ENCODE measurements at regions not wholly inside any gene's neighbourhood (a gene's known extent, or its start where the extent isn't known, plus 50 kb on each side); places are given as distances from the start of the nearest gene placed in this dataset.

DNA sequence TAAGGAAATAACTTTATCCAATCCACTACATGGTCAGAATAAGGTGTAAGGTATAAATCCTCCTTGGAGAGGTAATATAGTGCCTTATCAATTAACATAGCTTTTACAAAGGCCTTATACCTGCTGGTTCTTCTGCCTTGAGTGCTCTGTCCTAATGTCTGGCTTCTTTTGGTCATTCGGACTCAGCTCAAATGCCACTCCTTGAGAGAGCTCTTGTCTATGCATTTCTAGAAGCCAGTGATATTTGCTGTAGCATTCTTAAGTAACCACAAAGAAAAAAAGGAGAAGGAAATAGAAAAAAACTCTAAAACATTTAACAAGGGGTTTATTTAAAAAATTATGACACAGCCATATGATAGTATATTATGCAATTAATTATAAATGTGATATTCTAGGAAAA, 444.8 kb upstream of the SLIT2 start:
- DNase-seq (ENCODE audit: low read depth) = no peak
- TF ChIP-seq, protein P1, sequence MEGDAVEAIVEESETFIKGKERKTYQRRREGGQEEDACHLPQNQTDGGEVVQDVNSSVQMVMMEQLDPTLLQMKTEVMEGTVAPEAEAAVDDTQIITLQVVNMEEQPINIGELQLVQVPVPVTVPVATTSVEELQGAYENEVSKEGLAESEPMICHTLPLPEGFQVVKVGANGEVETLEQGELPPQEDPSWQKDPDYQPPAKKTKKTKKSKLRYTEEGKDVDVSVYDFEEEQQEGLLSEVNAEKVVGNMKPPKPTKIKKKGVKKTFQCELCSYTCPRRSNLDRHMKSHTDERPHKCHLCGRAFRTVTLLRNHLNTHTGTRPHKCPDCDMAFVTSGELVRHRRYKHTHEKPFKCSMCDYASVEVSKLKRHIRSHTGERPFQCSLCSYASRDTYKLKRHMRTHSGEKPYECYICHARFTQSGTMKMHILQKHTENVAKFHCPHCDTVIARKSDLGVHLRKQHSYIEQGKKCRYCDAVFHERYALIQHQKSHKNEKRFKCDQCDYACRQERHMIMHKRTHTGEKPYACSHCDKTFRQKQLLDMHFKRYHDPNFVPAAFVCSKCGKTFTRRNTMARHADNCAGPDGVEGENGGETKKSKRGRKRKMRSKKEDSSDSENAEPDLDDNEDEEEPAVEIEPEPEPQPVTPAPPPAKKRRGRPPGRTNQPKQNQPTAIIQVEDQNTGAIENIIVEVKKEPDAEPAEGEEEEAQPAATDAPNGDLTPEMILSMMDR (IDR thresholded peaks at IDR 0.05; ENCODE audit: control insufficient read depth, insufficient read depth, low read depth, low read length, missing control alignments) = no peak

GRCh38 chr4:19803406-19803805, 448.3 kb upstream of the SLIT2 start:
- TF ChIP-seq, protein P1 (IDR thresholded peaks at IDR 0.05; ENCODE audit: control insufficient read depth, insufficient read depth, low read depth, low read length, missing control alignments) = no peak
- DNase-seq (ENCODE audit: low read depth) = no peak
- no peak overlapping the region for H3K4me3 ChIP-seq (ENCODE audit: control insufficient read depth, low read depth, low read length)

More for the DNA sequence above, 444.8 kb upstream of the SLIT2 start:
- no peak overlapping the region for H3K4me3 ChIP-seq (ENCODE audit: control insufficient read depth, low read depth, low read length)

- DNase-seq (ENCODE audit: low read depth) = no peak
- TF ChIP-seq, protein P1 (IDR thresholded peaks at IDR 0.05; ENCODE audit: control insufficient read depth, insufficient read depth, low read depth, low read length, missing control alignments) = no peak
- H3K4me3 ChIP-seq (ENCODE audit: control insufficient read depth, low read depth, low read length) = no peak overlapping the region
These were observed 457.9 kb upstream of the SLIT2 start for GRCh38 chr4:19793831-19794230.

DNA sequence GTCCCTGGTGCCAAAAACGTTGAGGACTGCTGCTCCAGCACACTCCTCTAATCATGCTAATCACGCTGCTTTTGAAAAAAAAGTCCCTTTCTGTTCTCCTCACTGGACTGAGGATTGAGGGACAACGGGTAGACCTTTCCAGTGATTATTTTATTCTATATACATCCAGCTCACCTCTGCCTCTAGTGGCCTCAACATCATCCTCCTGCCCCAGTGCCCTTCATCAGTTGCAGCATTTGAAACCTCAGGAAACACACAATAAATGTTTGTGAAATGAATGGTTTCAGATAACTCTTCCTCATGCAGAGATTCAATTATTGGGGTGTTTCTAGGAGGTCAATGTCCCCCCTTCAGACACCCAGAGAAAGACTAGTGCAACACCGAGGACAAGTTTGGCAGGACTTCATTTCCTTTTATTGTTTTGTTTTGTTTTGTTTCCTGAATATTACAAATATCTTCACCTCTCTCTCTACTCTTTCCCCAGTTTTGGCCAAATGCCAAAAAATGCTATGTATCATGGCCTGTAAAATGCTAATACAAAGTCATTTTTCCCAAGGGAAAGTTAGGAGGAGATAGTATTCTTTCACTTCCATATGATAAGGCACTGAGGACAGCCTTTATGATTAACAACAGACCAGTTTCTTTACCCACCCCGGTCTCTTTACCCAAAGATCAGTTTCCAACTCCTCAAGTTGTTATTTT, 460.1 kb upstream of the SLIT2 start:
- TF ChIP-seq, protein P1 (IDR thresholded peaks at IDR 0.05; ENCODE audit: control insufficient read depth, insufficient read depth, low read depth, low read length, missing control alignments) = peak; percentile 4
- no peak for DNase-seq (ENCODE audit: low read depth)
- H3K4me3 ChIP-seq (ENCODE audit: control insufficient read depth, low read depth, low read length) = no peak overlapping the region

DNA sequence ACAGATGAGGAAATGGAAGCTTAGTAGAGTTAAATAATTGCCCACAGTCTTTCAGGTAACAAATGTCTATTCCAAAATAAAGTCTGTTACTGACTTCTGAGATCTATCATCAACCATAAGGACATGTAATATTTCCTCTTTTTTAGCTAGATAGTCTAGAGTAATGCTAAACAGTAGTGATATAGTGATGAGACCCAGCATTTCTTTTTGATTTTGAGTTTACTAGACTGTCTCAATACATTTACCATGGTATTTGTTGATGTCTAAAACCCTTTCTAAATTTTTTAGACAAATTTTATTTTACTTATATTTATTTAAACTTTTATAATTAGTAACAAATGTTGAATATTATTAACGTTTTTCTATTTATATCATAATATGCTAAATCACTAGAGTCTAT, 465.1 kb upstream of the SLIT2 start:
- TF ChIP-seq, protein P1 (IDR thresholded peaks at IDR 0.05; ENCODE audit: control insufficient read depth, insufficient read depth, low read depth, low read length, missing control alignments) = no peak
- no peak for DNase-seq (ENCODE audit: low read depth)
- no peak overlapping the region for H3K4me3 ChIP-seq (ENCODE audit: control insufficient read depth, low read depth, low read length)

- no peak for DNase-seq (ENCODE audit: low read depth)
- TF ChIP-seq, protein P1 (IDR thresholded peaks at IDR 0.05; ENCODE audit: control insufficient read depth, insufficient read depth, low read depth, low read length, missing control alignments) = no peak
- no peak overlapping the region for H3K4me3 ChIP-seq (ENCODE audit: control insufficient read depth, low read depth, low read length)
These were observed 468.0 kb upstream of the SLIT2 start for GRCh38 chr4:19783667-19784223.
